ENCODE measurements at regions not wholly inside any gene's neighbourhood (a gene's known extent, or its start where the extent isn't known, plus 50 kb on each side); places are given as distances from the start of the nearest gene placed in this dataset.

- Histone ChIP-seq H4K20me1 (ENCODE audit: insufficient read depth, low read length) (no peaks in the 10 kb centered on the region), H3K4me1 (ENCODE audit: insufficient read depth, low read length) (no peaks in the 10 kb centered on the region), H3K27me3 (ENCODE audit: control insufficient read depth in 1 of 2, insufficient read depth in 2 of 2, low read length in 2 of 2) (no peaks in the 10 kb centered on the region), H3K4me3 (replicated peaks in 1 of 3; ENCODE audit: insufficient read depth in 1 of 3, low read depth in 2 of 3, low read length in 3 of 3) (no peak overlapping the region), H3K27ac (ENCODE audit: extremely low read length, insufficient read depth, low read length) (no peak overlapping the region), H3K9ac (ENCODE audit: insufficient read depth, low read depth, low read length) (no peak overlapping the region), H3K9me3 (ENCODE audit: low read length) (no peaks in the 10 kb centered on the region), H3K79me2 (ENCODE audit: insufficient read depth, low read length) (no peaks in the 10 kb centered on the region), H3K36me3 (replicated peaks in 1 of 2; ENCODE audit: control insufficient read depth in 1 of 2, insufficient read depth in 2 of 2, low read length in 2 of 2) (no peaks in the 10 kb centered on the region), H3K4me2 (ENCODE audit: low read depth, low read length) (no peak overlapping the region), H2AFZ (ENCODE audit: low read length) (no peak overlapping the region)
- CTCF ChIA-PET (ENCODE audit: low intra/inter-chr PET ratio, low total read pairs): no interaction called here
- TF ChIP-seq, protein P1, sequence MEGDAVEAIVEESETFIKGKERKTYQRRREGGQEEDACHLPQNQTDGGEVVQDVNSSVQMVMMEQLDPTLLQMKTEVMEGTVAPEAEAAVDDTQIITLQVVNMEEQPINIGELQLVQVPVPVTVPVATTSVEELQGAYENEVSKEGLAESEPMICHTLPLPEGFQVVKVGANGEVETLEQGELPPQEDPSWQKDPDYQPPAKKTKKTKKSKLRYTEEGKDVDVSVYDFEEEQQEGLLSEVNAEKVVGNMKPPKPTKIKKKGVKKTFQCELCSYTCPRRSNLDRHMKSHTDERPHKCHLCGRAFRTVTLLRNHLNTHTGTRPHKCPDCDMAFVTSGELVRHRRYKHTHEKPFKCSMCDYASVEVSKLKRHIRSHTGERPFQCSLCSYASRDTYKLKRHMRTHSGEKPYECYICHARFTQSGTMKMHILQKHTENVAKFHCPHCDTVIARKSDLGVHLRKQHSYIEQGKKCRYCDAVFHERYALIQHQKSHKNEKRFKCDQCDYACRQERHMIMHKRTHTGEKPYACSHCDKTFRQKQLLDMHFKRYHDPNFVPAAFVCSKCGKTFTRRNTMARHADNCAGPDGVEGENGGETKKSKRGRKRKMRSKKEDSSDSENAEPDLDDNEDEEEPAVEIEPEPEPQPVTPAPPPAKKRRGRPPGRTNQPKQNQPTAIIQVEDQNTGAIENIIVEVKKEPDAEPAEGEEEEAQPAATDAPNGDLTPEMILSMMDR (CRISPR knock-in tag; IDR thresholded peaks at IDR 0.05): no peak
- no peak for TF ChIP-seq KAT7 (CRISPR knock-in tag; IDR thresholded peaks at IDR 0.05; ENCODE audit: borderline replicate concordance)
- TF ChIP-seq YEATS2 (CRISPR knock-in tag; IDR thresholded peaks at IDR 0.05; ENCODE audit: borderline replicate concordance): no peak
- no peak for TF ChIP-seq CAMTA2 (CRISPR knock-in tag; IDR thresholded peaks at IDR 0.05; ENCODE audit: borderline replicate concordance)
- TF ChIP-seq XRCC5 (optimal IDR thresholded peaks at IDR 0.05; ENCODE audit: low read length): no peak
- TF ChIP-seq ZNF605 (CRISPR knock-in tag; IDR thresholded peaks at IDR 0.05): no peak
- TF ChIP-seq ZNF557 (CRISPR knock-in tag; IDR thresholded peaks at IDR 0.05): no peak
- TF ChIP-seq RCOR2 (CRISPR knock-in tag; IDR thresholded peaks at IDR 0.05): no peak
- no peak for TF ChIP-seq KAT8 (CRISPR knock-in tag; IDR thresholded peaks at IDR 0.05)
- TF ChIP-seq ZNF773 (CRISPR knock-in tag; IDR thresholded peaks at IDR 0.05; ENCODE audit: borderline replicate concordance): no peak
- TF ChIP-seq ZNF616 (CRISPR knock-in tag; IDR thresholded peaks at IDR 0.05; ENCODE audit: low read depth): no peak
- no peak for TF ChIP-seq NFYC (CRISPR knock-in tag; IDR thresholded peaks at IDR 0.05)
- in situ Hi-C loops (cut with HindIII; ENCODE audit: extremely low pct_ligation_motif_present, low pct_unique_long_range_greater_than_20kb): no loop called here
- POLR2A ChIA-PET: no interaction called here
- ATAC-seq (no peak), FAIRE-seq (no peak), DNase-seq (ENCODE audit: low spot score) (no peak)
- no TSS peak for BruUV-seq (replicated peaks)
- intact Hi-C loops (cut with micrococcal nuclease; ENCODE audit: unreplicated experiment): no loop called here
- WGBS (ENCODE audit: low lambda C conversion rate): 2% methylated on average over 2 of the region's 2 CpGs
Observed at GRCh38 chr5:121086671-121087070, 622.6 kb downstream of the PRR16 start.
